ENCODE measurements at regions not wholly inside any gene's neighbourhood (a gene's known extent, or its start where the extent isn't known, plus 50 kb on each side); places are given as distances from the start of the nearest gene placed in this dataset.
"Not testable (repeated sequence)": the region's sequence is repeated elsewhere in the genome, so short reads cannot be mapped to it uniquely, and the experiment has no call there.

- no peaks in the 10 kb centered on the region for H3K27me3 ChIP-seq (replicated peaks; ENCODE audit: insufficient read depth, low read depth, low read length, poor library complexity)
- H3K27ac ChIP-seq (ENCODE audit: low read depth, low read length, poor library complexity, severe bottlenecking), result no peak overlapping the region
- no TSS peak for BruUV-seq (replicated peaks)
- ChIA-PET CTCF (no interaction called here), POLR2A (ENCODE audit: low non-redundant PET) (no interaction called here)
- no peak for DNase-seq (ENCODE audit: low spot score)
- no peaks in the 10 kb centered on the region for H3K9me3 ChIP-seq (ENCODE audit: low read depth, low read length, poor library complexity, severe bottlenecking)
- no peak for TF ChIP-seq CTCF (conservative IDR thresholded peaks at IDR 0.05; ENCODE audit: low read depth, low read length)
- TF ChIP-seq EZH2 (IDR thresholded peaks at IDR 0.05; ENCODE audit: borderline replicate concordance, low read depth, low read length, poor library complexity, severe bottlenecking), result no peak
- no peaks in the 10 kb centered on the region for H3K36me3 ChIP-seq (ENCODE audit: insufficient read depth, low read length, poor library complexity, severe bottlenecking)
- H3K4me1 ChIP-seq (ENCODE audit: insufficient read depth, low read length, poor library complexity, severe bottlenecking), result no peaks in the 10 kb centered on the region
- intact Hi-C loops (cut with micrococcal nuclease; ENCODE audit: unreplicated experiment), result no loop called here
- no peak overlapping the region for H3K4me3 ChIP-seq (ENCODE audit: low read depth, low read length, poor library complexity, severe bottlenecking)
These were observed 774.4 kb downstream of the SI start for GRCh38 chr3:164303894-164304293.

- CTCF ChIA-PET, result no interaction called here
- no TSS peak for BruUV-seq (replicated peaks)
- intact Hi-C loops (cut with micrococcal nuclease; ENCODE audit: unreplicated experiment), result no loop called here
- no peak for DNase-seq (ENCODE audit: low spot score)
- Histone ChIP-seq H3K4me1 (ENCODE audit: insufficient read depth, low read length, poor library complexity, severe bottlenecking) (no peaks in the 10 kb centered on the region), H3K4me3 (ENCODE audit: low read depth, low read length, poor library complexity, severe bottlenecking) (no peak overlapping the region), H3K9me3 (ENCODE audit: low read depth, low read length, poor library complexity, severe bottlenecking) (no peaks in the 10 kb centered on the region), H3K27me3 (replicated peaks; ENCODE audit: insufficient read depth, low read depth, low read length, poor library complexity) (no peaks in the 10 kb centered on the region), H3K27ac (ENCODE audit: low read depth, low read length, poor library complexity, severe bottlenecking) (no peak overlapping the region), H3K36me3 (ENCODE audit: insufficient read depth, low read length, poor library complexity, severe bottlenecking) (no peaks in the 10 kb centered on the region)
- POLR2A ChIA-PET (ENCODE audit: low non-redundant PET), result no interaction called here
- no peak for TF ChIP-seq EZH2 (IDR thresholded peaks at IDR 0.05; ENCODE audit: borderline replicate concordance, low read depth, low read length, poor library complexity, severe bottlenecking)
- no peak for TF ChIP-seq CTCF (conservative IDR thresholded peaks at IDR 0.05; ENCODE audit: low read depth, low read length)
These were observed 775.7 kb downstream of the SI start for GRCh38 chr3:164302622-164303021.

GRCh38 chr3:164291486-164291885 lies 786.8 kb downstream of the SI start:
- H3K27ac ChIP-seq (ENCODE audit: low read depth, low read length, poor library complexity, severe bottlenecking); H3K36me3 ChIP-seq (ENCODE audit: insufficient read depth, low read length, poor library complexity, severe bottlenecking); DNase-seq (ENCODE audit: low spot score); H3K4me1 ChIP-seq (ENCODE audit: insufficient read depth, low read length, poor library complexity, severe bottlenecking); POLR2A ChIA-PET (ENCODE audit: low non-redundant PET); H3K27me3 ChIP-seq (replicated peaks; ENCODE audit: insufficient read depth, low read depth, low read length, poor library complexity); BruUV-seq (replicated peaks); intact Hi-C loops (cut with micrococcal nuclease; ENCODE audit: unreplicated experiment); H3K9me3 ChIP-seq (ENCODE audit: low read depth, low read length, poor library complexity, severe bottlenecking); H3K4me3 ChIP-seq (ENCODE audit: low read depth, low read length, poor library complexity, severe bottlenecking); CTCF ChIA-PET: not testable (repeated sequence)

- POLR2A ChIA-PET (ENCODE audit: low non-redundant PET), result no interaction called here
- no peak for DNase-seq (ENCODE audit: low spot score)
- intact Hi-C loops (cut with micrococcal nuclease; ENCODE audit: unreplicated experiment), result no loop called here
- H3K4me3 ChIP-seq (ENCODE audit: low read depth, low read length, poor library complexity, severe bottlenecking), result no peak overlapping the region
- no TSS peak for BruUV-seq (replicated peaks)
- H3K27ac ChIP-seq (ENCODE audit: low read depth, low read length, poor library complexity, severe bottlenecking), result no peak overlapping the region
- no peaks in the 10 kb centered on the region for H3K4me1 ChIP-seq (ENCODE audit: insufficient read depth, low read length, poor library complexity, severe bottlenecking)
- no peaks in the 10 kb centered on the region for H3K9me3 ChIP-seq (ENCODE audit: low read depth, low read length, poor library complexity, severe bottlenecking)
- no peak for TF ChIP-seq EZH2 (IDR thresholded peaks at IDR 0.05; ENCODE audit: borderline replicate concordance, low read depth, low read length, poor library complexity, severe bottlenecking)
- no peak for TF ChIP-seq CTCF (conservative IDR thresholded peaks at IDR 0.05; ENCODE audit: low read depth, low read length)
- CTCF ChIA-PET, result no interaction called here
- H3K27me3 ChIP-seq (replicated peaks; ENCODE audit: insufficient read depth, low read depth, low read length, poor library complexity), result no peaks in the 10 kb centered on the region
- no peaks in the 10 kb centered on the region for H3K36me3 ChIP-seq (ENCODE audit: insufficient read depth, low read length, poor library complexity, severe bottlenecking)
These were observed 799.7 kb downstream of the SI start for GRCh38 chr3:164278550-164278949.

All from A673 (cell line).